ENCODE measurements at regions not wholly inside any gene's neighbourhood (a gene's known extent, or its start where the extent isn't known, plus 50 kb on each side); places are given as distances from the start of the nearest gene placed in this dataset.

- Histone ChIP-seq H3K9me3 (ENCODE audit: control insufficient read depth, insufficient read depth, low read depth, low read length) (no peaks in the 10 kb centered on the region), H3K4me2 (ENCODE audit: extremely low read depth, insufficient read depth, low read length) (no peak overlapping the region), H3K4me3 (replicated peaks in 1 of 4; ENCODE audit: control extremely low read depth in 1 of 4, insufficient read depth in 1 of 4, low read depth in 3 of 4, low read length in 4 of 4) (no peak overlapping the region), H3K36me3 (ENCODE audit: control insufficient read depth, insufficient read depth, low read length) (no peaks in the 10 kb centered on the region), H3K79me2 (ENCODE audit: control insufficient read depth, insufficient read depth, low read length) (no peaks in the 10 kb centered on the region), H2AFZ (ENCODE audit: low read length) (no peak overlapping the region), H4K20me1 (ENCODE audit: control insufficient read depth, extremely low read depth, insufficient read depth, low read length) (no peaks in the 10 kb centered on the region), H3K9ac (ENCODE audit: insufficient read depth, low read length) (no peak overlapping the region), H3K4me1 (ENCODE audit: control insufficient read depth, extremely low read depth, insufficient read depth, low read length) (no peaks in the 10 kb centered on the region), H3K27me3 (ENCODE audit: control insufficient read depth, insufficient read depth, low read length) (no peaks in the 10 kb centered on the region), H3K27ac (ENCODE audit: insufficient read depth, low read length) (no peak overlapping the region)
- TF ChIP-seq CTCF (conservative IDR thresholded peaks at IDR 0.05 in 1 of 2, IDR thresholded peaks at IDR 0.05 in 1 of 2; ENCODE audit: low read depth in 1 of 2, low read length in 2 of 2), result no peak
- TF ChIP-seq EZH2 (IDR thresholded peaks at IDR 0.05; ENCODE audit: low read length, missing control alignments), result no peak
- no peak for DNase-seq (ENCODE audit: low read depth in 2 of 2)
Measured at GRCh38 chr6:153698001-153698400, 341.0 kb upstream of the OPRM1 start.

GRCh38 chr6:153677522-153677921, 361.5 kb upstream of the OPRM1 start:
- Histone ChIP-seq H2AFZ (ENCODE audit: low read length) (no peak overlapping the region), H3K27me3 (ENCODE audit: control insufficient read depth, insufficient read depth, low read length) (no peaks in the 10 kb centered on the region), H3K9ac (ENCODE audit: insufficient read depth, low read length) (no peak overlapping the region), H3K36me3 (ENCODE audit: control insufficient read depth, insufficient read depth, low read length) (no peaks in the 10 kb centered on the region), H3K4me3 (replicated peaks in 1 of 4; ENCODE audit: control extremely low read depth in 1 of 4, insufficient read depth in 1 of 4, low read depth in 3 of 4, low read length in 4 of 4) (no peak overlapping the region), H3K9me3 (ENCODE audit: control insufficient read depth, insufficient read depth, low read depth, low read length) (no peaks in the 10 kb centered on the region), H3K27ac (ENCODE audit: insufficient read depth, low read length) (no peak overlapping the region), H4K20me1 (ENCODE audit: control insufficient read depth, extremely low read depth, insufficient read depth, low read length) (no peaks in the 10 kb centered on the region), H3K79me2 (ENCODE audit: control insufficient read depth, insufficient read depth, low read length) (no peaks in the 10 kb centered on the region), H3K4me2 (ENCODE audit: extremely low read depth, insufficient read depth, low read length) (no peak overlapping the region), H3K4me1 (ENCODE audit: control insufficient read depth, extremely low read depth, insufficient read depth, low read length) (no peaks in the 10 kb centered on the region)
- no peak for DNase-seq (ENCODE audit: low read depth in 2 of 2)
- TF ChIP-seq CTCF (conservative IDR thresholded peaks at IDR 0.05 in 1 of 2, IDR thresholded peaks at IDR 0.05 in 1 of 2; ENCODE audit: low read depth in 1 of 2, low read length in 2 of 2) (no peak), EZH2 (IDR thresholded peaks at IDR 0.05; ENCODE audit: low read length, missing control alignments) (no peak)

GRCh38 chr6:153673750-153674149, 365.3 kb upstream of the OPRM1 start:
- Histone ChIP-seq H3K79me2 (ENCODE audit: control insufficient read depth, insufficient read depth, low read length) (no peaks in the 10 kb centered on the region), H2AFZ (ENCODE audit: low read length) (no peak overlapping the region), H3K4me1 (ENCODE audit: control insufficient read depth, extremely low read depth, insufficient read depth, low read length) (no peaks in the 10 kb centered on the region), H3K4me2 (ENCODE audit: extremely low read depth, insufficient read depth, low read length) (no peak overlapping the region), H3K27me3 (ENCODE audit: control insufficient read depth, insufficient read depth, low read length) (no peaks in the 10 kb centered on the region), H4K20me1 (ENCODE audit: control insufficient read depth, extremely low read depth, insufficient read depth, low read length) (no peaks in the 10 kb centered on the region), H3K4me3 (replicated peaks in 1 of 4; ENCODE audit: control extremely low read depth in 1 of 4, insufficient read depth in 1 of 4, low read depth in 3 of 4, low read length in 4 of 4) (no peak overlapping the region), H3K9me3 (ENCODE audit: control insufficient read depth, insufficient read depth, low read depth, low read length) (no peaks in the 10 kb centered on the region), H3K36me3 (ENCODE audit: control insufficient read depth, insufficient read depth, low read length) (no peaks in the 10 kb centered on the region), H3K27ac (ENCODE audit: insufficient read depth, low read length) (no peak overlapping the region), H3K9ac (ENCODE audit: insufficient read depth, low read length) (no peak overlapping the region)
- DNase-seq (ENCODE audit: low read depth in 2 of 2), result no peak
- no peak for TF ChIP-seq CTCF (conservative IDR thresholded peaks at IDR 0.05 in 1 of 2, IDR thresholded peaks at IDR 0.05 in 1 of 2; ENCODE audit: low read depth in 1 of 2, low read length in 2 of 2)
- no peak for TF ChIP-seq EZH2 (IDR thresholded peaks at IDR 0.05; ENCODE audit: low read length, missing control alignments)

Data from fibroblast of lung (primary cell).